Loucy (cell line): ENCODE measurements at regions not wholly inside any gene's neighbourhood (a gene's known extent, or its start where the extent isn't known, plus 50 kb on each side); places are given as distances from the start of the nearest gene placed in this dataset.

Experiments used
- H2AFZ ChIP-seq: fragments of 200-600 bp; sonication (generic); 2 replicates; pipeline ENCODE4 v1.6.0; 2016; ENCODE audit warnings: antibody characterized with exemption, mild to moderate bottlenecking, low read length, moderate library complexity
- H3F3A ChIP-seq: fragments of 200-600 bp; 2 replicates; pipeline ENCODE4 v1.6.0; 2016; ENCODE audit warnings: antibody characterized with exemption, low read depth, mild to moderate bottlenecking
- H3K27me3 ChIP-seq: fragments of 200-600 bp; sonication (generic); 2 replicates; pipeline ENCODE4 v1.6.1; 2014; ENCODE audit warnings: low read length, mild to moderate bottlenecking; ENCODE audit not compliant: insufficient read depth, poor library complexity, severe bottlenecking
- H3K36me3 ChIP-seq: fragments of 200-600 bp; sonication (generic); 2 replicates; pipeline ENCODE4 v1.6.1; 2016; ENCODE audit warnings: low read length; ENCODE audit not compliant: insufficient read depth
- H3K4me1 ChIP-seq: fragments of 200-600 bp; sonication (generic); 2 replicates; pipeline ENCODE4 v1.5.1; 2014; ENCODE audit warnings: low read length, mild to moderate bottlenecking; ENCODE audit not compliant: insufficient read depth, poor library complexity, severe bottlenecking
- H3K4me2 ChIP-seq: fragments of 200-600 bp; sonication (generic); 2 replicates; pipeline ENCODE4 v1.6.0; 2014; ENCODE audit warnings: antibody characterized with exemption, low read length, low read depth, mild to moderate bottlenecking; ENCODE audit not compliant: poor library complexity, severe bottlenecking
- H3K4me3 ChIP-seq: fragments of 200-600 bp; sonication (generic); 2 replicates; pipeline ENCODE4 v1.5.1; 2014; ENCODE audit warnings: low read length, mild to moderate bottlenecking, mixed read lengths; ENCODE audit not compliant: poor library complexity, severe bottlenecking
- H3K79me2 ChIP-seq: fragments of 200-600 bp; sonication (generic); 2 replicates; pipeline ENCODE4 v1.6.1; 2014; ENCODE audit warnings: low read length; ENCODE audit not compliant: insufficient read depth
- H3K9ac ChIP-seq: fragments of 200-600 bp; sonication (generic); 2 replicates; pipeline ENCODE4 v1.6.0; 2014; ENCODE audit warnings: mild to moderate bottlenecking, low read depth, low read length, moderate library complexity; ENCODE audit not compliant: poor library complexity, severe bottlenecking
- H3K9me2 ChIP-seq: fragments of 200-600 bp; sonication (generic); replicated peaks from 2 replicates; pipeline ENCODE4 v1.6.1; 2016; ENCODE audit warnings: low read depth, low read length, mixed read lengths
- H3K9me3 ChIP-seq: fragments of 200-600 bp; sonication (generic); 2 replicates; pipeline ENCODE4 v1.6.1; 2014; ENCODE audit warnings: mild to moderate bottlenecking, antibody characterized with exemption, low read length, low read depth; ENCODE audit not compliant: insufficient read depth
- H4K20me1 ChIP-seq: fragments of 200-600 bp; sonication (generic); 2 replicates; pipeline ENCODE4 v1.6.0; 2014; ENCODE audit warnings: antibody characterized with exemption, low read length, mild to moderate bottlenecking; ENCODE audit not compliant: insufficient read depth, poor library complexity, severe bottlenecking
- EZH2phosphoT487 ChIP-seq: fragments of 200-600 bp; IDR thresholded peaks from 2 replicates; pipeline ENCODE4 v1.6.1; 2018; ENCODE audit warnings: antibody characterized with exemption, mild to moderate bottlenecking, moderate library complexity, borderline replicate concordance
- TF ChIP-seq, protein P1 (sequence below): fragments of 200-600 bp; sonication (generic); conservative IDR thresholded peaks from 2 replicates; pipeline ENCODE4 v1.5.1; 2014; ENCODE audit warnings: mild to moderate bottlenecking, antibody characterized with exemption, low read length

DNA sequence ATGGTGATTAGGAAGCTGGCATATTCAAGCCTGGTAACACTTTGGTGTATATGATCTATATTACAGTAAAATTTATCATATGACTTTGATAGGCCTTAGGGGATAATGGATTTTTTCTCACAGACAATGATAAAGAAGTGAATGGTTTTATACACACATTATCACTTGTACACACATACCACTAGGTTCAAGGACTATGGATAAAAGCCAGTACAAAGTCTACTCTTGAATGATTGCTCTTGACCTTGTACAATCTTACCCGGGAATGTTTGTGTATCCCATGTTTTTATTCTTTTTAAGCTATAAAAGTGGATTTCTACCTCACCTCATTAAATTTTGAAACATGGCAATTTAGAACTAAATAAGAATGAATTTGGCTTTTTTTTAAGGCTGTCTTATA is 414.5 kb upstream of the ADAMTSL1 start:
- H3K36me3 ChIP-seq = no peaks in the 10 kb centered on the region
- H3K4me1 ChIP-seq = peaks cover 61% of the 10 kb centered on the region
- no peaks in the 10 kb centered on the region for H3K9me2 ChIP-seq
- no peaks in the 10 kb centered on the region for H3K9me3 ChIP-seq
- H3K9ac ChIP-seq = no peak overlapping the region
- no peaks in the 10 kb centered on the region for H3K79me2 ChIP-seq
- H3K4me3 ChIP-seq = no peak overlapping the region
- TF ChIP-seq, protein P1, sequence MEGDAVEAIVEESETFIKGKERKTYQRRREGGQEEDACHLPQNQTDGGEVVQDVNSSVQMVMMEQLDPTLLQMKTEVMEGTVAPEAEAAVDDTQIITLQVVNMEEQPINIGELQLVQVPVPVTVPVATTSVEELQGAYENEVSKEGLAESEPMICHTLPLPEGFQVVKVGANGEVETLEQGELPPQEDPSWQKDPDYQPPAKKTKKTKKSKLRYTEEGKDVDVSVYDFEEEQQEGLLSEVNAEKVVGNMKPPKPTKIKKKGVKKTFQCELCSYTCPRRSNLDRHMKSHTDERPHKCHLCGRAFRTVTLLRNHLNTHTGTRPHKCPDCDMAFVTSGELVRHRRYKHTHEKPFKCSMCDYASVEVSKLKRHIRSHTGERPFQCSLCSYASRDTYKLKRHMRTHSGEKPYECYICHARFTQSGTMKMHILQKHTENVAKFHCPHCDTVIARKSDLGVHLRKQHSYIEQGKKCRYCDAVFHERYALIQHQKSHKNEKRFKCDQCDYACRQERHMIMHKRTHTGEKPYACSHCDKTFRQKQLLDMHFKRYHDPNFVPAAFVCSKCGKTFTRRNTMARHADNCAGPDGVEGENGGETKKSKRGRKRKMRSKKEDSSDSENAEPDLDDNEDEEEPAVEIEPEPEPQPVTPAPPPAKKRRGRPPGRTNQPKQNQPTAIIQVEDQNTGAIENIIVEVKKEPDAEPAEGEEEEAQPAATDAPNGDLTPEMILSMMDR = no peak
- TF ChIP-seq EZH2phosphoT487 = no peak
- no peak overlapping the region for H2AFZ ChIP-seq
- H4K20me1 ChIP-seq = no peaks in the 10 kb centered on the region
- peaks cover 6% of the 10 kb centered on the region; the same call in 1 of the 2 replicates for H3F3A ChIP-seq
- peak overlapping the region; percentile 62 for H3K4me2 ChIP-seq
- H3K27me3 ChIP-seq = no peaks in the 10 kb centered on the region

- Histone ChIP-seq H3K27me3 (no peaks in the 10 kb centered on the region), H3F3A (peaks cover 6% of the 10 kb centered on the region; the same call in 1 of the 2 replicates), H3K36me3 (no peaks in the 10 kb centered on the region), H3K9me3 (no peaks in the 10 kb centered on the region), H2AFZ (no peak overlapping the region), H3K4me3 (no peak overlapping the region), H4K20me1 (no peaks in the 10 kb centered on the region), H3K4me1 (peaks cover 51% of the 10 kb centered on the region), H3K9ac (no peak overlapping the region), H3K79me2 (no peaks in the 10 kb centered on the region), H3K9me2 (no peaks in the 10 kb centered on the region), H3K4me2 (peak overlapping the region; percentile 30)
- TF ChIP-seq EZH2phosphoT487 = no peak
- TF ChIP-seq, protein P1 = peak; percentile 72
Observed at GRCh38 chr9:18060269-18060934, 413.6 kb upstream of the ADAMTSL1 start.

- TF ChIP-seq, protein P1 = no peak
- TF ChIP-seq EZH2phosphoT487 = no peak
- H3F3A ChIP-seq = peaks cover 6% of the 10 kb centered on the region; the same call in 1 of the 2 replicates
- H3K9me2 ChIP-seq = no peaks in the 10 kb centered on the region
- H3K9me3 ChIP-seq = no peaks in the 10 kb centered on the region
- peak overlapping the region; percentile 35 for H3K4me3 ChIP-seq
- no peaks in the 10 kb centered on the region for H3K27me3 ChIP-seq
- H2AFZ ChIP-seq = no peak overlapping the region
- H3K4me2 ChIP-seq = peak overlapping the region; percentile 30
- H3K36me3 ChIP-seq = no peaks in the 10 kb centered on the region
- peaks cover 46% of the 10 kb centered on the region for H3K4me1 ChIP-seq
- no peak overlapping the region for H3K9ac ChIP-seq
- H3K79me2 ChIP-seq = no peaks in the 10 kb centered on the region
- H4K20me1 ChIP-seq = no peaks in the 10 kb centered on the region
Observed at GRCh38 chr9:18061332-18061731, 412.6 kb upstream of the ADAMTSL1 start.
